Rectal smooth muscle tissue (tissue), 1 donor: ENCODE measurements at regions not wholly inside any gene's neighbourhood (a gene's known extent, or its start where the extent isn't known, plus 50 kb on each side); places are given as distances from the start of the nearest gene placed in this dataset.

Source experiments
- H3K27ac ChIP-seq: one replicate; pipeline ENCODE4 v1.7.0; 2013; ENCODE audit warnings: low read depth, low read length, inconsistent platforms
- H3K27me3 ChIP-seq: one replicate; pipeline ENCODE4 v1.7.0; 2013; ENCODE audit warnings: low read length; ENCODE audit not compliant: control insufficient read depth, insufficient read depth
- H3K36me3 ChIP-seq: one replicate; pipeline ENCODE4 v1.7.0; 2013; ENCODE audit warnings: low read length; ENCODE audit not compliant: control insufficient read depth, insufficient read depth
- H3K4me1 ChIP-seq: one replicate; pipeline ENCODE4 v1.7.0; 2013; ENCODE audit warnings: low read length; ENCODE audit not compliant: control insufficient read depth, insufficient read depth
- H3K4me3 ChIP-seq: one replicate; pipeline ENCODE4 v1.7.0; 2013; ENCODE audit warnings: low read length
- H3K9ac ChIP-seq: one replicate; pipeline ENCODE4 v1.7.0; 2013; ENCODE audit warnings: low read length

DNA sequence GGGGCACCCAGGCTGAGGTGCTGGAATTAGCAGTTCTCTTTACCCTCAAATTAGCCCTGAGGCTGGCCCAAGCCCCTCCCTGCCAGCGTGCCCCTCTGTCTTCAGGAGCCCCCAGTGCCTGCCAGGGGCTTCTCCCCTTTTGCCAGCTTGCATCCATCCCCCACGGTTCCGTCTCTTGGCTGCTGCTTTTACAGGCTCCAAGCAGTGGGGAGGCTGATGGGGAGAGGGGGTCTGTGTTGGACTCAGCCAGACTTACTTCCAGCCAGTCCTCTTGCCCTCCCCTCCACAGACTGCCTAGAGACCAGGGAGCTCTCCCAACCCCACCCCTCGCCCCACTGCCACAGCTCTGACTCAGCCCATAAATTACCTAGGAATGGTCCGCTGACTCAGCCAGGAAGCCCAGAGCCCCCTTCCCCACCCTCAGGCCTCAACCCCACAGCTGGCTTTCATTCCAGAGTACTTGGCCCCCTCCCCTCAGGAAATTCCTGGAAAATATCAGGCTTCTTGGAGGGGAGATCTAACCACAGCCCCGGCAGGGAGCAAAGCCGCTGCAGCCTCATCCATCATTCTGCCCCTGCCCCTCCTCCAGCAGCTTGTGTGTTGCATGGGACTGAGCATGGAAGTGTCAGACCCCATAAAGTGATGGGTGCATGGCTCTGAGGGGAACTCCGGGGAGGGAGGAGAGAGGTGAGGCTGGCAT, 184.6 kb downstream of the ZFP36L2 start:
- H3K36me3 ChIP-seq = no peaks in the 10 kb centered on the region
- H3K9ac ChIP-seq = no peak overlapping the region
- no peak overlapping the region for H3K4me3 ChIP-seq
- peaks cover 8% of the 10 kb centered on the region for H3K4me1 ChIP-seq
- no peak overlapping the region for H3K27ac ChIP-seq
- H3K27me3 ChIP-seq = no peaks in the 10 kb centered on the region

DNA sequence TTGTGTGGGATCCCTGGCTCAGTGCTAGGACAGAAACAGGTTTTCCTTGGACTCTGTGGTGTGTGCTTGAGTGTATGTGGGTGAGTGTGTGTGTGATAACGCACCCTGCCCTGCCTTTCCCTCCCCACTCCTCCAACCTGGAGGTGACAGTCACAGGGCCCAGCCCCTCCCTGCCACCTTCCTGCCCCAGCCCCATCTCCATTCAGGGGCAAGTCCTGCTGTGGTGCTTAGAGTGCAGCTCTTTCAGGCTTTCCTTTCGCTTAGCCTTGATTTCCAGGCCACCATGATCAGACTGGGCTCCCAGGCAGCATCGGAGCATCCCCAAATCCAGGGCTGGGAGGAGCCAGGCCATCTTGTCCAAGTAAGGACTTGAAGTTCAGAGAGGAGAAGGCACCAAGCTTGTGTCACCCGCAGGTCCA, 185.2 kb downstream of the ZFP36L2 start:
- no peak overlapping the region for H3K27ac ChIP-seq
- no peak overlapping the region for H3K4me3 ChIP-seq
- H3K4me1 ChIP-seq = peaks cover 8% of the 10 kb centered on the region
- H3K27me3 ChIP-seq = no peaks in the 10 kb centered on the region
- H3K9ac ChIP-seq = no peak overlapping the region
- H3K36me3 ChIP-seq = no peaks in the 10 kb centered on the region

DNA sequence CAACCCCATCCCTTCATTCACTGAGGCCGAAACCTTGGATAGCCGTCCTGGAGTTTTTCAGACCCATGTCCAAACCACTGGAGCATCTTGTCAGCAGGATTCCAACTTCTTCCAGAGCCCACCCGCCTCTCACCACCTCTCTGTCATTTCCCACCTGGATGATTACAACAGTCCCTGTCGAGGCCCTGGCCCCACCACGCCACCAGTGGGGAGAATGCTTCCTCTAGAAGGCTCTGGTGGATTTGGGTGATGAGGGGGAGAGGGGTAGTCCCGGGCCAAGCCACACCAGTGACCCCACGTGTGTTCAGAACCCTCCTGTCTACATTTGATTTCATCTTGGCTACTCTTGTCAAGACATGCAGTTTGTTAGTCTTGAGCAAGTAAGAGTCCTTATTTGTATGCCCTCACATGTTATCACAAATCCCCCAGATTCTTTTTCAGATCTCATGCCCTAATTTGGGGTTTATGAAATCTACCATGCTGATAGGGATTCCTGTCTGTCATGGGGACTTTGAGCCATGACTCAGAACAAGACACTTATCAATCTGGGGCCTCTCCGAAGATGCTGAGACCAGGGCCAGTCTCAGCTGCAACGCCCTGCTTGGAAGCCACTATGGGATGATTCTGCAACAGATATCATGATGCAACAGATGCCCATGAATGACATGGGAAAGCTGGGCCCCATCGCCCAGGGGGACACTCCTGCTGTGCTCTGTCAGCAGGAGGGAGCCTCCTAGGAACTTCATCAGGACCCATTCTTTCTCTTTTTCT, 186.1 kb downstream of the ZFP36L2 start:
- H3K4me1 ChIP-seq = peaks cover 8% of the 10 kb centered on the region
- H3K27me3 ChIP-seq = no peaks in the 10 kb centered on the region
- no peak overlapping the region for H3K27ac ChIP-seq
- H3K36me3 ChIP-seq = no peaks in the 10 kb centered on the region
- no peak overlapping the region for H3K9ac ChIP-seq
- H3K4me3 ChIP-seq = no peak overlapping the region

DNA sequence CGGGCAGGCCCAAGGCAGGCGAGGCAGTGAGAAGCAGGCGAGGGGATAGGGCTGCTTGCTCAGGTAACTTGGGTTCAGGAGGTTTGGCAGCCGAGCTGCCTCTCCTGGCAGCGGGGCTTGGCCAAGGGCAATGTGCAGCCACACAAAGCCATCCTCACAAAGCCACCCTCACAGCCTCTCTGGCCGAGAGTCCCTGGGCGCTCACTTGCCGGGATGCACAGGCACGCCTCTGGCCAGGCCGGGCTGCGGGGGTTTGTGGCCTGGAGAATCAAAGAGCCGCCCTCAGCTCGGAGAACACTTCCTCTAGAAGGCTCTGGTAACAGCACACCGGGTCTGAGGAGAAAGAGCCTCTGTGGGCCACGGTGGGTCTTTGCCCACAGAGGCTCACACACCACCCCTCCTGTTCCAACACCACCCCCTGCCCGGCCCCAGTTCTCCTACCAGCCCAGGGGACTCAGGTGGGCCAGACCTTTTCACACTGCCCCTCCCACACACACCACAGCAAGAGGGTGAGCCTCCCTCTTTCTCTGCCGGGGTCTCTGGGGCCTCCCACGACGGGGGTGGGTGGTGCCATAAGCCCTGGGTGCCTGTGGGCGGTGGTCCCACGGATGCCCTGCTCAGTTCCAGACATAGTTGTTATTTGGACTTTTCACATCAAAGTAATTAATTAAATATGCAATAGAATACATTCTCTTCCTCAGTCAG, 186.9 kb downstream of the ZFP36L2 start:
- Histone ChIP-seq H3K4me1 (peaks cover 8% of the 10 kb centered on the region), H3K27ac (no peak overlapping the region), H3K9ac (no peak overlapping the region), H3K36me3 (no peaks in the 10 kb centered on the region), H3K4me3 (no peak overlapping the region), H3K27me3 (no peaks in the 10 kb centered on the region)

DNA sequence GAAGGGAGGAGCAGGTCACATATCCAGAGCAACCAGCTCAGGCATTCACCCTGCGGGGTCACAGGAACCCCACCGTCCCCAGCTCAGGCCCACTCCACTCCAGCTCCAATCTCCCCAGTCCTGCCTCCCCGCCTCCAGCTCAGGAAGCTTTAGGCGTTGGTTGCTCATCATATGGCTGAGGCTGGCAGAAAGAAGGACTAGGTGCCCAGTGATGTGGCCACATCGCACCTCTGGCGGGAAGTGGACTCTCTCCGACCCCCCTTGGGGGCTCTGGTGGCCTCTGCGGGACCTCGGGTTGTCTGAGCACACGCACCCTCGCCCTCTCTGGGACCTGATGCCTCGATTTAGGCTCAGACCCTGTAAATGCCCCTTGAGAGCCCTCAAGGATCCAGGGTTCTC, 187.7 kb downstream of the ZFP36L2 start:
- Histone ChIP-seq H3K36me3 (no peaks in the 10 kb centered on the region), H3K4me1 (peaks cover 8% of the 10 kb centered on the region), H3K9ac (no peak overlapping the region), H3K4me3 (no peak overlapping the region), H3K27me3 (no peaks in the 10 kb centered on the region), H3K27ac (no peak overlapping the region)

DNA sequence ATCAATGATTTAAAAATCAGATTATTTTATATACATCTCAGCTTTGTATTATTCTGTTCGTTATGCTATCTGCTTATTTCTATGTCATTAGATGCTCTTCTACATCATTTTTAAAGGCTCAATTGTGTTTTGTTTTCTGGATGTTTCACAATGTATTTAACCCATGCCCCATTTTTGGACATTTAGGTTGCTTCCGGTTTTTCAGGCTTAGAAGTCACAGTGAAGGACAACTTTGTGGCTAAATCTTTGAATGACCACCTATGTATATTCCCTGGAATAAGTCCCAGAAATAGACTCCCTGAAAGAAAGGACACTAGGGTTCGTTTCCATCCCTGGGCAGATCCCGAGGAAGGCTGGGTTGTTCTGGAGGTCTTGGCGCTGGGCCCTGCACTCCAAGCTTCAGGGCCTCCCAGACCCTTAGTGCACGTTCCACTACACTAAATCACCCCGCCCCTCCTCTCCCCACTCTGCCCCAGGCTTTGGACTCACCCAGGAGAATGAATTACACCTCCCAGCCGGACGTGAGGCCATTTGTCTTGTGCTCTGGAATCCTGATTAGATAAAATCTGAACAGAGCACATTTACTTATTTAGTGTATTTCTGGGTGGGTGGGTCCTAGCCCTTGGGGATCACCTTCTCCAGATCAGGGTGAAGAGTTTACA, 188.2 kb downstream of the ZFP36L2 start:
- Histone ChIP-seq H3K4me1 (peaks cover 8% of the 10 kb centered on the region), H3K9ac (no peak overlapping the region), H3K4me3 (no peak overlapping the region), H3K36me3 (no peaks in the 10 kb centered on the region), H3K27ac (no peak overlapping the region), H3K27me3 (no peaks in the 10 kb centered on the region)

DNA sequence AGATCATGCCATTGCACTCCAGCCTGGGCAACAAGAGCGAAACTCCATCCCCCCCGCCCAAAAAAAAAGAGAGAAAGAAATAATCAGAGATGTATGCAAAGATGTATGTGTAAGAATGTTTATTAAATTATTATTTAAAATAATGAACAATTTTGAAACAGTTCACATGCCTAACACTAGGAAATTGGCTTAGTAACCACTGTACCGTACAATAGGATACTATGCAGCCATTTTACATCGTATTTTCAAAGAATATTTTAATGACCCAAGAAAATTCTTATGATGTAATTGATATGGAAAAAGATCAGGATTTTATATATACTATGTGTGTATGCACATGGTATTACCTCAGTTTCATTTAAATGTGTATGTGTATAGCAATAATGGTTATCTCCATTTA, 190.5 kb downstream of the ZFP36L2 start:
- Histone ChIP-seq H3K27ac (no peak overlapping the region), H3K4me1 (no peaks in the 10 kb centered on the region), H3K36me3 (no peaks in the 10 kb centered on the region), H3K27me3 (no peaks in the 10 kb centered on the region), H3K9ac (no peak overlapping the region), H3K4me3 (no peak overlapping the region)

DNA sequence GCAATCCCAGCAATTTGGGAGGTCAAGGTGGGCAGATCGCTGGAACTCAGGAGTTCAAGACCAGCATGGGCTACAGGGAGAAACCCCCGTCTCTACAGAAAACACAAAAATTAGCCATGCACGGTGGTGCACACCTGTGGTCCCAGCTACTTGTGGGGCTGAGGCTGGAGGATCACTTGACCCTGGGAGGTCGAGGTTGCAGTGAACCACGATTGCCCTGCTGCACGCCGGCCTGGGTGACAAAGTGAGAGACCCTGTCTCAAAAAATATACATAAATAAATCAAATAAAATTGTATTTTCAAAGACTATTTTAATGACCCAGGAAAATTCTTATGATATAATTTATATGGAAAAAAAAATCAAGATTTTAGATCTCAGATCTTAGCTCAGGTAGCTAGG, 191.5 kb downstream of the ZFP36L2 start:
- Histone ChIP-seq H3K36me3 (no peaks in the 10 kb centered on the region), H3K27ac (no peak overlapping the region), H3K27me3 (no peaks in the 10 kb centered on the region), H3K4me1 (no peaks in the 10 kb centered on the region), H3K4me3 (no peak overlapping the region), H3K9ac (no peak overlapping the region)

DNA sequence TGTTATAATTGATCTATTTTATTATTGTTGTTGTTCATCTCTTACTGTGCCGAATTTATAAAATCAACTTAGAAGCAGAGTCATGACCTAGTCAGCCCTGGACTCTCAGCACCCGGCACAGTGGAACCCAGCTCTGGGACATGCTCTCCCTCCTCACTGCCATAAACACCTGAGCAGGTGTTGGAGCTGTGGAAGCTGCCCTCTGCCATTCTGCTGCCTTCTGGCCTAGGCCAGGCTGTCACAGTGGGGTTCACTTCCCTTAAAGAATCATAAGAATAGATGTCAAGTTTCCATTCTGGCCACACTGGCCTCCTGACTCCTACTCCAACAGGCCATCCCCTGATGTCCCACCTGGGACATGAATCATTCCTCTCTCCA, 192.2 kb downstream of the ZFP36L2 start:
- no peak overlapping the region for H3K27ac ChIP-seq
- H3K27me3 ChIP-seq = no peaks in the 10 kb centered on the region
- H3K36me3 ChIP-seq = no peaks in the 10 kb centered on the region
- H3K4me1 ChIP-seq = no peaks in the 10 kb centered on the region
- no peak overlapping the region for H3K4me3 ChIP-seq
- H3K9ac ChIP-seq = no peak overlapping the region

DNA sequence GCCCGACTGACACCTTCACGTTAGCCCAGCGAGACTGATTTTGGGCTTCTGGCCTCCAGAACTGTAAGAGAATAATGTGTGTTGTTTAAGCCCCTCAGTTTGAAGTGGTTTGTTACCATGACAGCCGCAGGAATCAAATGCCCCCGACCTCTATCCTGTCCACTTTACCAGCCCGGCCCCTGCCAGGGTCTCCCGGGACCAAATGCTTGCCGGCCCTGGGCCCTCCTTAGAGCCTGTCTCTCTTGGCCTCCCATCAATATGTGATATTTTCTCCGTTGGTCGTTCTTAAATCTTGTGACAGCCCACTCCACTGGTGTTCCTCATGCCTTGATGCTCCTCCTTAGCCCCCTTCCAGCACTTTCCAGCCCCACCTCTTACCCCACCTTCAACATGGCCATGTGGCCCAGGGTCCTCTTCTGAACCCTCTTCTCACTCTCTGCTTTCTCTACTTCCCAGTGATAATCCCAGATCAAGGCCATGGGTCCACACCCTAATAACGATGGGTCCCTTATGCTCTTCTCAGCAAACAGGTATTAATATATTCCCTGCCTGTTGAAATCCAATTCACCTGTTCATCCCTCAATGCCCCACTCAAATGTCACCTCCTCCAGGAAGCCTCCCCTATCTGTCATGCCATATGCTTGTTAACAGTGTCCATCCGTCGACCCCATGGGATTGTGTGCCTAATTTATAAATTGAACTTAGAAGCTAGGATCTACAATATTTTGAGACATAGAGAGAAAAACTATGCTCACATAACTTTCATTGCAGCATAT, 192.8 kb downstream of the ZFP36L2 start:
- no peak overlapping the region for H3K4me3 ChIP-seq
- H3K27me3 ChIP-seq = no peaks in the 10 kb centered on the region
- H3K4me1 ChIP-seq = no peaks in the 10 kb centered on the region
- no peak overlapping the region for H3K9ac ChIP-seq
- H3K27ac ChIP-seq = no peak overlapping the region
- H3K36me3 ChIP-seq = no peaks in the 10 kb centered on the region

DNA sequence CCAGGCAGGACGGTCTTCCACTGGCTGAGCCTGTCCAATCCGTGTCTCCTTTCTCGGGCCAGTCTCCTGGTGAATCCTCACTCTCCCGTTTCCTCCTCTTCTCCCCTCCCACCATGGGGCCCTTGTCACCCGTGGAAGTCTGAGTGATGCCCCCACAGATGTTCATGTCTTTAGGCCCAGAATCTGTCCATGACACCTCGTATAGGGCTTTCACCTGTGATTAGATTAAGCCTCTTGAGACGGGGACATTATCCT, 193.5 kb downstream of the ZFP36L2 start:
- Histone ChIP-seq H3K36me3 (no peaks in the 10 kb centered on the region), H3K4me3 (no peak overlapping the region), H3K4me1 (no peaks in the 10 kb centered on the region), H3K27ac (peak overlapping the region; percentile 11), H3K27me3 (no peaks in the 10 kb centered on the region), H3K9ac (no peak overlapping the region)
